Fibroblast of lung (primary cell): ENCODE measurements at regions not wholly inside any gene's neighbourhood (a gene's known extent, or its start where the extent isn't known, plus 50 kb on each side); places are given as distances from the start of the nearest gene placed in this dataset.

Experiments
- DNase-seq, 2 donors: peaks; one replicate each; pipeline versions ENCODE4 v3.0.0 to v3.0.0-alpha.2; 2010; ENCODE audit warnings: low read depth in 2 of 2
- H2AFZ ChIP-seq: 2 replicates; pipeline ENCODE4 v1.5.1; 2012; ENCODE audit warnings: low read length, control low read depth, inconsistent platforms
- H3K27ac ChIP-seq: 2 replicates; pipeline ENCODE4 v1.5.1; 2011; ENCODE audit warnings: low read length, control low read depth; ENCODE audit not compliant: insufficient read depth
- H3K27me3 ChIP-seq: 2 replicates; pipeline ENCODE4 v1.5.1; 2011; ENCODE audit warnings: mild to moderate bottlenecking, low read length; ENCODE audit not compliant: control insufficient read depth, insufficient read depth
- H3K36me3 ChIP-seq: 2 replicates; pipeline ENCODE4 v1.5.1; 2011; ENCODE audit warnings: low read length; ENCODE audit not compliant: control insufficient read depth, insufficient read depth
- H3K4me1 ChIP-seq: 2 replicates; pipeline ENCODE4 v1.5.1; 2011; ENCODE audit warnings: low read length; ENCODE audit not compliant: control insufficient read depth, insufficient read depth; ENCODE audit errors: extremely low read depth
- H3K4me2 ChIP-seq: 2 replicates; pipeline ENCODE4 v1.5.1; 2011; ENCODE audit warnings: low read length, control low read depth; ENCODE audit not compliant: insufficient read depth; ENCODE audit errors: extremely low read depth
- H3K4me3 ChIP-seq, 4 experiments: fragments of 200-600 bp in 1 of 4; sonication (generic) in 1 of 4; replicated peaks in 1 of 4; 2 replicates each; pipeline ENCODE4 v1.5.1; 2011 to 2016; ENCODE audit warnings: low read length in 4 of 4, low read depth in 3 of 4, mild to moderate bottlenecking in 3 of 4, control low read depth in 2 of 4, inconsistent platforms in 1 of 4, mixed read lengths in 1 of 4; ENCODE audit not compliant: insufficient read depth in 1 of 4; ENCODE audit errors: control extremely low read depth in 1 of 4
- H3K79me2 ChIP-seq: 2 replicates; pipeline ENCODE4 v1.5.1; 2012; ENCODE audit warnings: mild to moderate bottlenecking, low read length, inconsistent platforms; ENCODE audit not compliant: control insufficient read depth, insufficient read depth
- H3K9ac ChIP-seq: 2 replicates; pipeline ENCODE4 v1.5.1; 2011; ENCODE audit warnings: mild to moderate bottlenecking, low read length, control low read depth; ENCODE audit not compliant: insufficient read depth
- H3K9me3 ChIP-seq: 2 replicates; pipeline ENCODE4 v1.5.1; 2012; ENCODE audit warnings: low read depth, low read length; ENCODE audit not compliant: control insufficient read depth, insufficient read depth
- H4K20me1 ChIP-seq: 2 replicates; pipeline ENCODE4 v1.5.1; 2011; ENCODE audit warnings: low read length; ENCODE audit not compliant: control insufficient read depth, insufficient read depth; ENCODE audit errors: extremely low read depth
- CTCF ChIP-seq, 2 donors: IDR thresholded peaks in 1 of 2; conservative IDR thresholded peaks in 1 of 2; 1 replicate in 1 of 2; 2 replicates in 1 of 2; pipeline ENCODE4 v1.5.1; 2011 to 2012; ENCODE audit warnings: low read length in 2 of 2, control low read depth in 1 of 2, inconsistent platforms in 1 of 2, low read depth in 1 of 2, mild to moderate bottlenecking in 1 of 2
- EZH2 ChIP-seq: IDR thresholded peaks from 2 replicates; pipeline ENCODE4 v1.5.1; 2012; ENCODE audit warnings: low read length, control low read depth, mild to moderate bottlenecking; ENCODE audit errors: missing control alignments

- Histone ChIP-seq H3K4me2 (no peak overlapping the region), H3K36me3 (no peaks in the 10 kb centered on the region), H3K4me1 (peaks cover 10% of the 10 kb centered on the region), H3K27me3 (no peaks in the 10 kb centered on the region), H3K9me3 (no peaks in the 10 kb centered on the region), H3K4me3 (no peak overlapping the region), H3K9ac (no peak overlapping the region), H3K79me2 (peaks cover 36% of the 10 kb centered on the region), H2AFZ (no peak overlapping the region), H3K27ac (no peak overlapping the region), H4K20me1 (no peaks in the 10 kb centered on the region)
- TF ChIP-seq CTCF (conservative IDR thresholded peaks at IDR 0.05 in 1 of 2, IDR thresholded peaks at IDR 0.05 in 1 of 2; ENCODE audit: low read depth in 1 of 2, low read length in 2 of 2) (no peak), EZH2 (no peak)
- no peak for DNase-seq
Observed at GRCh38 chr6:144350528-144350880, 65.4 kb downstream of the UTRN start.

- H3K9ac ChIP-seq: no peak overlapping the region
- H3K27ac ChIP-seq: no peak overlapping the region
- H4K20me1 ChIP-seq: no peaks in the 10 kb centered on the region
- TF ChIP-seq CTCF (conservative IDR thresholded peaks at IDR 0.05 in 1 of 2, IDR thresholded peaks at IDR 0.05 in 1 of 2; ENCODE audit: low read depth in 1 of 2, low read length in 2 of 2): no peak
- TF ChIP-seq EZH2: no peak
- H3K36me3 ChIP-seq: no peaks in the 10 kb centered on the region
- no peak overlapping the region for H3K4me2 ChIP-seq
- peak in 1 of 2 donors; percentile 67 for DNase-seq
- H3K9me3 ChIP-seq: no peaks in the 10 kb centered on the region
- no peak overlapping the region for H3K4me3 ChIP-seq
- H2AFZ ChIP-seq: no peak overlapping the region
- H3K79me2 ChIP-seq: peaks cover 39% of the 10 kb centered on the region
- no peaks in the 10 kb centered on the region for H3K27me3 ChIP-seq
- peaks cover 10% of the 10 kb centered on the region for H3K4me1 ChIP-seq
Observed at GRCh38 chr6:144351379-144352127, 66.4 kb downstream of the UTRN start.

- no peak overlapping the region for H3K27ac ChIP-seq
- no peak overlapping the region for H3K4me2 ChIP-seq
- H3K27me3 ChIP-seq: no peaks in the 10 kb centered on the region
- no peak for DNase-seq
- TF ChIP-seq CTCF (conservative IDR thresholded peaks at IDR 0.05 in 1 of 2, IDR thresholded peaks at IDR 0.05 in 1 of 2; ENCODE audit: low read depth in 1 of 2, low read length in 2 of 2) (no peak), EZH2 (no peak)
- no peak overlapping the region for H2AFZ ChIP-seq
- H4K20me1 ChIP-seq: no peaks in the 10 kb centered on the region
- H3K36me3 ChIP-seq: no peaks in the 10 kb centered on the region
- H3K79me2 ChIP-seq: peaks cover 39% of the 10 kb centered on the region
- H3K9me3 ChIP-seq: no peaks in the 10 kb centered on the region
- no peak overlapping the region for H3K4me3 ChIP-seq
- H3K4me1 ChIP-seq: peaks cover 7% of the 10 kb centered on the region
- H3K9ac ChIP-seq: no peak overlapping the region
Observed at GRCh38 chr6:144352331-144352730, 67.2 kb downstream of the UTRN start.
